Lower lobe of right lung (tissue), 2 donors: ENCODE measurements at regions not wholly inside any gene's neighbourhood (a gene's known extent, or its start where the extent isn't known, plus 50 kb on each side); places are given as distances from the start of the nearest gene placed in this dataset.
"Not testable (repeated sequence)": the region's sequence is repeated elsewhere in the genome, so short reads cannot be mapped to it uniquely, and the experiment has no call there.

Source experiments
- ATAC-seq, 2 donors: fragments of 200-7000 bp; cut with Tn5 transposase; one replicate each; pipeline ENCODE4 v1.9.1; 2020 to 2022; ENCODE audit warnings: mild to moderate bottlenecking in 2 of 2, moderate library complexity in 2 of 2
- DNase-seq: peaks from one replicate; pipeline ENCODE4 v3.0.0-alpha.2; 2020
- H3K27ac ChIP-seq: fragments of 200-600 bp; one replicate; pipeline ENCODE4 v1.8.0; 2022
- H3K27me3 ChIP-seq: fragments of 200-600 bp; one replicate; pipeline ENCODE4 v1.8.0; 2022; ENCODE audit warnings: low read depth
- H3K36me3 ChIP-seq: fragments of 200-600 bp; one replicate; pipeline ENCODE4 v1.8.0; 2022; ENCODE audit warnings: mild to moderate bottlenecking
- H3K4me1 ChIP-seq: fragments of 200-600 bp; one replicate; pipeline ENCODE4 v1.8.0; 2022
- H3K4me3 ChIP-seq: fragments of 200-600 bp; one replicate; pipeline ENCODE4 v1.8.0; 2022; ENCODE audit warnings: mild to moderate bottlenecking
- H3K9me3 ChIP-seq: fragments of 200-600 bp; one replicate; pipeline ENCODE4 v1.8.0; 2022
- CTCF ChIP-seq: fragments of 200-600 bp; IDR thresholded peaks from one replicate; pipeline ENCODE4 v1.8.0; 2022; ENCODE audit warnings: antibody characterized with exemption, mild to moderate bottlenecking
- intact Hi-C: fragments of 100-400 bp; cut with DNase I; formaldehyde crosslinking; loops from one replicate; pipeline ENCODE4 v1.11.0; 2022
- donor health status: DM: no; HTN: yes; CAD: no; lungs with severe emphysema.

GRCh38 chr3:104040896-104041295 is 1325.8 kb upstream of the ALCAM start:
- no peak for DNase-seq
- Histone ChIP-seq H3K9me3 (no peaks in the 10 kb centered on the region), H3K36me3 (no peaks in the 10 kb centered on the region), H3K4me3 (no peak overlapping the region), H3K27me3 (no peaks in the 10 kb centered on the region), H3K4me1 (no peaks in the 10 kb centered on the region), H3K27ac (no peak overlapping the region)
- TF ChIP-seq CTCF: no peak
- intact Hi-C loops: no loop called here
- ATAC-seq: no peak

- ATAC-seq, intact Hi-C loops: not testable (repeated sequence)
Observed at GRCh38 chr3:104043001-104043543, 1323.6 kb upstream of the ALCAM start.

GRCh38 chr3:104044002-104044401 is 1322.7 kb upstream of the ALCAM start:
- no peak for TF ChIP-seq CTCF
- Histone ChIP-seq H3K27me3 (no peaks in the 10 kb centered on the region), H3K4me1 (no peaks in the 10 kb centered on the region), H3K36me3 (no peaks in the 10 kb centered on the region), H3K9me3 (no peaks in the 10 kb centered on the region), H3K4me3 (no peak overlapping the region), H3K27ac (no peak overlapping the region)
- ATAC-seq (no peak), DNase-seq (no peak)
- intact Hi-C loops: no loop called here

More at GRCh38 chr3:104043001-104043543, 1323.6 kb upstream of the ALCAM start:
- H3K4me3 ChIP-seq, H3K27ac ChIP-seq, H3K36me3 ChIP-seq, H3K9me3 ChIP-seq, H3K4me1 ChIP-seq, H3K27me3 ChIP-seq, DNase-seq: not testable (repeated sequence)

GRCh38 chr3:104066658-104067057 is 1300.1 kb upstream of the ALCAM start:
- DNase-seq (no peak), ATAC-seq (no peak)
- no peaks in the 10 kb centered on the region for H3K27me3 ChIP-seq
- H3K27ac ChIP-seq: no peak overlapping the region
- H3K9me3 ChIP-seq: no peaks in the 10 kb centered on the region
- TF ChIP-seq CTCF: no peak
- intact Hi-C loops: no loop called here
- no peak overlapping the region for H3K4me3 ChIP-seq
- no peaks in the 10 kb centered on the region for H3K36me3 ChIP-seq
- H3K4me1 ChIP-seq: no peaks in the 10 kb centered on the region

GRCh38 chr3:104069114-104069513 is 1297.6 kb upstream of the ALCAM start:
- H3K27ac ChIP-seq: no peak overlapping the region
- no peak for TF ChIP-seq CTCF
- no peaks in the 10 kb centered on the region for H3K9me3 ChIP-seq
- ATAC-seq (no peak), DNase-seq (no peak)
- intact Hi-C loops: no loop called here
- no peaks in the 10 kb centered on the region for H3K27me3 ChIP-seq
- H3K4me1 ChIP-seq: no peaks in the 10 kb centered on the region
- H3K4me3 ChIP-seq: no peak overlapping the region
- H3K36me3 ChIP-seq: no peaks in the 10 kb centered on the region

- no peak for TF ChIP-seq CTCF
- no peak overlapping the region for H3K4me3 ChIP-seq
- intact Hi-C loops: no loop called here
- no peak overlapping the region for H3K27ac ChIP-seq
- H3K9me3 ChIP-seq: no peaks in the 10 kb centered on the region
- DNase-seq: no peak
- ATAC-seq: no peak
- no peaks in the 10 kb centered on the region for H3K36me3 ChIP-seq
- no peaks in the 10 kb centered on the region for H3K4me1 ChIP-seq
- no peaks in the 10 kb centered on the region for H3K27me3 ChIP-seq
Observed at GRCh38 chr3:104070906-104071305, 1295.8 kb upstream of the ALCAM start.
